HCT116 (cell line): ENCODE measurements at regions not wholly inside any gene's neighbourhood (a gene's known extent, or its start where the extent isn't known, plus 50 kb on each side); places are given as distances from the start of the nearest gene placed in this dataset.

Experiments used
- ATF3 ChIP-seq: IDR thresholded peaks from 2 replicates; pipeline ENCODE4 v1.6.1; 2012
- CEBPB ChIP-seq: IDR thresholded peaks from 2 replicates; pipeline ENCODE4 v1.6.1; 2012; ENCODE audit warnings: low read depth
- CTCF ChIP-seq, 3 experiments: fragments of 200-600 bp in 1 of 3; sonication (generic) in 1 of 3; IDR thresholded peaks in 2 of 3; conservative IDR thresholded peaks in 1 of 3; 2 replicates each; pipeline ENCODE4 v1.5.1; 2012 to 2017; ENCODE audit warnings: low read depth in 2 of 3, low read length in 2 of 3, antibody characterized with exemption in 1 of 3, borderline replicate concordance in 1 of 3, control low read depth in 1 of 3, mild to moderate bottlenecking in 1 of 3, mixed read lengths in 1 of 3, mixed run types in 1 of 3, moderate library complexity in 1 of 3; ENCODE audit not compliant: insufficient read depth in 1 of 3
- ELF1 ChIP-seq: IDR thresholded peaks from 2 replicates; pipeline ENCODE4 v1.6.1; 2012; ENCODE audit warnings: low read depth, borderline replicate concordance
- EZH2 ChIP-seq: fragments of 200-600 bp; sonication (generic); IDR thresholded peaks from 2 replicates; pipeline ENCODE4 v1.6.1; 2017; ENCODE audit warnings: antibody characterized with exemption, mixed run types
- POLR2A ChIP-seq: IDR thresholded peaks from 2 replicates; pipeline ENCODE4 v1.7.0; 2011; ENCODE audit warnings: borderline replicate concordance; ENCODE audit not compliant: insufficient read depth, insufficient read length; ENCODE audit errors: extremely low read depth
- SP1 ChIP-seq: IDR thresholded peaks from 2 replicates; pipeline ENCODE4 v1.6.1; 2012; ENCODE audit warnings: low read depth
- TCF7L2 ChIP-seq: IDR thresholded peaks from 2 replicates; pipeline ENCODE4 v1.7.0; 2011; ENCODE audit warnings: borderline replicate concordance, inconsistent platforms; ENCODE audit not compliant: insufficient read depth, insufficient read length; ENCODE audit errors: extremely low read depth
- YY1 ChIP-seq: IDR thresholded peaks from 2 replicates; pipeline ENCODE4 v1.6.1; 2011; ENCODE audit warnings: low read length, low read depth, moderate library complexity, mild to moderate bottlenecking; ENCODE audit not compliant: insufficient replicate concordance; ENCODE audit errors: extremely low read depth

DNA sequence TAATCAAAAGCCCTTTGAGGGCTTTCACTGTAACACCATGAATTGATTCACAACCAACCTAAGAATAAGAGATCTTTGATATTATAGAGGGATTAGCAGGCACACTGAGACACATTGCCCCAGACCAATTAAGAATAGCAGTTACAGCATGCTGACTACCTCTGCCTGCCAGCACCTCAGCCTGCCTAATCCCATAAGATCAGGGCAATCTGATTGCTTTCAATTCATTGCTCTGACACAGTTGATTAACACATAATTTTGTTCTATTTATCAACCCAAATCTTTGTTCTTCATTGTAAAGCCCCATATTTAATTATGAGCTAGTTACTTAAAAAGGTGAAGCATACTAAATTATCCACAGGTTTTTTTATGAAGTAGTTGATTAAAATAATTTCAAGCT is 548.8 kb upstream of the ZP4 start:
- TF ChIP-seq SP1: no peak
- TF ChIP-seq TCF7L2: no peak
- no peak for TF ChIP-seq POLR2A
- TF ChIP-seq ELF1: no peak
- TF ChIP-seq ATF3: no peak
- no peak for TF ChIP-seq CEBPB
- no peak for TF ChIP-seq CTCF (IDR thresholded peaks at IDR 0.05 in 2 of 3, conservative IDR thresholded peaks at IDR 0.05 in 1 of 3; ENCODE audit: borderline replicate concordance in 1 of 3, insufficient read depth in 1 of 3, low read depth in 2 of 3, low read length in 2 of 3)
- no peak for TF ChIP-seq EZH2
- TF ChIP-seq YY1: no peak
